ELF-1 (cell line): ENCODE measurements at regions not wholly inside any gene's neighbourhood (a gene's known extent, or its start where the extent isn't known, plus 50 kb on each side); places are given as distances from the start of the nearest gene placed in this dataset.

Source experiments
- DNase-seq: peaks from one replicate; pipeline ENCODE4 v3.0.0-alpha.2; 2016; ENCODE audit warnings: low read depth, low spot score

- DNase-seq, result no peak
These were observed 764.2 kb downstream of the BRD1 start for GRCh38 chr22:49063545-49063890.

- peak; percentile 77 for DNase-seq
These were observed 764.7 kb downstream of the BRD1 start for GRCh38 chr22:49062802-49063544.

- no peak for DNase-seq
These were observed 765.4 kb downstream of the BRD1 start for GRCh38 chr22:49062155-49062801.

GRCh38 chr22:49057910-49058309 is 769.8 kb downstream of the BRD1 start:
- DNase-seq, result no peak

GRCh38 chr22:49056301-49056700 is 771.4 kb downstream of the BRD1 start:
- DNase-seq, result no peak

GRCh38 chr22:49055406-49055805 is 772.3 kb downstream of the BRD1 start:
- DNase-seq, result no peak

GRCh38 chr22:49053578-49053977 is 774.1 kb downstream of the BRD1 start:
- DNase-seq, result no peak

- DNase-seq, result no peak
These were observed 775.1 kb downstream of the BRD1 start for GRCh38 chr22:49052560-49052959.

GRCh38 chr22:49052023-49052538 is 775.6 kb downstream of the BRD1 start:
- peak; percentile 78 for DNase-seq

- DNase-seq, result no peak
These were observed 776.1 kb downstream of the BRD1 start for GRCh38 chr22:49051491-49052022.

- no peak for DNase-seq
These were observed 778.0 kb downstream of the BRD1 start for GRCh38 chr22:49049691-49050090.

- DNase-seq, result no peak
These were observed 779.1 kb downstream of the BRD1 start for GRCh38 chr22:49048591-49048990.

GRCh38 chr22:49047447-49047846 is 780.2 kb downstream of the BRD1 start:
- DNase-seq, result no peak

- DNase-seq, result peak; percentile 87
These were observed 780.9 kb downstream of the BRD1 start for GRCh38 chr22:49046546-49047361.

- no peak for DNase-seq
These were observed 781.6 kb downstream of the BRD1 start for GRCh38 chr22:49046000-49046545.

GRCh38 chr22:49045276-49045675 is 782.4 kb downstream of the BRD1 start:
- no peak for DNase-seq

GRCh38 chr22:49044776-49045175 is 782.9 kb downstream of the BRD1 start:
- DNase-seq, result no peak

GRCh38 chr22:49044091-49044490 is 783.6 kb downstream of the BRD1 start:
- no peak for DNase-seq

GRCh38 chr22:49042877-49043859 is 784.5 kb downstream of the BRD1 start:
- peak; percentile 30 for DNase-seq

GRCh38 chr22:49042066-49042465 is 785.6 kb downstream of the BRD1 start:
- no peak for DNase-seq
